SK-N-SH (cell line): ENCODE measurements at regions not wholly inside any gene's neighbourhood (a gene's known extent, or its start where the extent isn't known, plus 50 kb on each side); places are given as distances from the start of the nearest gene placed in this dataset.

Experiments used
- CTCF ChIA-PET: fragments of 300-600, 350-600 bp; formaldehyde crosslinking; extraction: SDS; loops from one replicate; lab custom pipeline; 2021; lab: Yijun Ruan, JAX
- POLR2A ChIA-PET: fragments of 350-600 bp; sonication (Branson Sonifier 250); formaldehyde crosslinking; extraction: SDS; loops from one replicate; lab custom pipeline; 2020; ENCODE audit warnings: antibody characterized with exemption, inconsistent platforms; lab: Yijun Ruan, JAX
- DNase-seq: peaks from one replicate; pipeline ENCODE4 v3.0.0; 2012
- H2AFZ ChIP-seq: fragments of 200-600 bp; sonication (generic); 2 replicates; pipeline ENCODE4 v1.8.1; 2016; ENCODE audit warnings: antibody characterized with exemption, mild to moderate bottlenecking, low read depth
- H3F3A ChIP-seq: fragments of 200-600 bp; sonication (generic); replicated peaks from 2 replicates; pipeline ENCODE3; 2016; ENCODE audit warnings: antibody characterized with exemption, mild to moderate bottlenecking; ENCODE audit not compliant: insufficient read depth
- H3K27ac ChIP-seq, 2 experiments: fragments of 200-500 bp in 1 of 2; fragments of 200-600 bp in 1 of 2; sonication (Bioruptor generic) in 1 of 2; sonication (generic), shearing (Covaris generic) in 1 of 2; 2 replicates each; pipeline versions ENCODE4 v1.5.1 to v1.6.1; 2014 to 2016; ENCODE audit warnings: low read depth in 2 of 2, inconsistent platforms in 1 of 2, low read length in 1 of 2, mild to moderate bottlenecking in 1 of 2, mixed read lengths in 1 of 2
- H3K27me3 ChIP-seq: fragments of 200-600 bp; sonication (generic), shearing (Covaris generic); 2 replicates; pipeline ENCODE4 v1.6.1; 2016; ENCODE audit warnings: mixed run types; ENCODE audit not compliant: insufficient read depth
- H3K36me3 ChIP-seq, 2 experiments: fragments of 200-500 bp in 1 of 2; fragments of 200-600 bp in 1 of 2; sonication (Bioruptor generic) in 1 of 2; sonication (generic) in 1 of 2; replicated peaks in 1 of 2; 2 replicates each; pipeline versions ENCODE3 to v1.5.1; 2014 to 2016; ENCODE audit warnings: low read length in 1 of 2, mild to moderate bottlenecking in 1 of 2; ENCODE audit not compliant: insufficient read depth in 2 of 2, control insufficient read depth in 1 of 2
- H3K4me1 ChIP-seq, 2 experiments: fragments of 200-500 bp in 1 of 2; fragments of 200-600 bp in 1 of 2; sonication (Bioruptor generic) in 1 of 2; sonication (generic), shearing (Covaris generic) in 1 of 2; 2 replicates each; pipeline versions ENCODE4 v1.5.1 to v1.6.1; 2014 to 2016; ENCODE audit warnings: low read depth in 1 of 2, low read length in 1 of 2, mixed run types in 1 of 2; ENCODE audit not compliant: insufficient read depth in 2 of 2, control insufficient read depth in 1 of 2
- H3K4me2 ChIP-seq: fragments of 200-600 bp; sonication (generic), shearing (Covaris generic); 2 replicates; pipeline ENCODE4 v1.6.1; 2017; ENCODE audit warnings: mixed run types
- H3K4me3 ChIP-seq, 2 experiments: fragments of 200-500 bp in 1 of 2; fragments of 200-600 bp in 1 of 2; sonication (Bioruptor generic) in 1 of 2; sonication (generic), shearing (Covaris generic) in 1 of 2; 2 replicates each; pipeline versions ENCODE4 v1.5.1 to v1.8.1; 2014 to 2016; ENCODE audit warnings: low read depth in 2 of 2, inconsistent platforms in 1 of 2, low read length in 1 of 2, mild to moderate bottlenecking in 1 of 2, mixed read lengths in 1 of 2, moderate library complexity in 1 of 2
- H3K79me2 ChIP-seq: fragments of 200-600 bp; sonication (generic); 2 replicates; pipeline ENCODE4 v1.8.1; 2017; ENCODE audit warnings: mild to moderate bottlenecking; ENCODE audit not compliant: insufficient read depth
- H3K9ac ChIP-seq: fragments of 200-600 bp; sonication (generic); 2 replicates; pipeline ENCODE4 v1.6.1; 2017; ENCODE audit warnings: mixed run types
- H3K9me2 ChIP-seq: fragments of 200-600 bp; sonication (generic); 2 replicates; pipeline ENCODE4 v1.6.1; 2017; ENCODE audit warnings: mixed run types
- H3K9me3 ChIP-seq: fragments of 200-600 bp; sonication (generic); 2 replicates; pipeline ENCODE4 v1.6.1; 2017; ENCODE audit warnings: mixed run types, mild to moderate bottlenecking, moderate library complexity
- H4K20me1 ChIP-seq: fragments of 200-600 bp; sonication (generic); 2 replicates; pipeline ENCODE4 v1.6.1; 2017; ENCODE audit warnings: mild to moderate bottlenecking, mixed run types; ENCODE audit not compliant: insufficient read depth
- CHD2 ChIP-seq: fragments of 150-350 bp; IDR thresholded peaks from 2 replicates; pipeline ENCODE4 v1.6.1; 2018; ENCODE audit warnings: low read length; ENCODE audit not compliant: partially characterized antibody
- CTCF ChIP-seq: fragments of 200-600 bp; sonication (generic); IDR thresholded peaks from 2 replicates; pipeline ENCODE4 v1.6.1; 2017; ENCODE audit warnings: antibody characterized with exemption, mild to moderate bottlenecking, moderate library complexity
- ELF1 ChIP-seq: IDR thresholded peaks from 2 replicates; pipeline ENCODE4 v1.4.0; 2012
- FOSL2 ChIP-seq: IDR thresholded peaks from 2 replicates; pipeline ENCODE4 v1.4.0; 2012; ENCODE audit warnings: low read depth, mild to moderate bottlenecking, moderate library complexity, borderline replicate concordance
- FOXJ3 ChIP-seq: sonication (generic); formaldehyde crosslinking; IDR thresholded peaks from 2 replicates; pipeline ENCODE4 v1.5.1; 2020; ENCODE audit warnings: mild to moderate bottlenecking, missing genetic modification reagents
- JUND ChIP-seq: IDR thresholded peaks from 2 replicates; pipeline ENCODE4 v1.4.0; 2012
- MXI1 ChIP-seq: IDR thresholded peaks from 2 replicates; pipeline ENCODE4 v1.6.1; 2012; ENCODE audit warnings: mild to moderate bottlenecking, low read depth, low read length, improper control_type of control experiment
- PBX3 ChIP-seq: IDR thresholded peaks from 2 replicates; pipeline ENCODE4; 2012
- POLR2AphosphoS5 ChIP-seq: IDR thresholded peaks from 2 replicates; pipeline ENCODE4 v1.6.1; 2012; ENCODE audit warnings: low read depth, low read length
- RAD21 ChIP-seq: IDR thresholded peaks from 2 replicates; pipeline ENCODE4 v1.6.1; 2012; ENCODE audit warnings: mild to moderate bottlenecking, low read length
- RCOR1 ChIP-seq: fragments of 150-350 bp; IDR thresholded peaks from 2 replicates; pipeline ENCODE4 v1.6.1; 2017; ENCODE audit warnings: antibody characterized with exemption, low read length
- RXRA ChIP-seq: IDR thresholded peaks from 2 replicates; pipeline ENCODE4 v1.4.0; 2012; ENCODE audit warnings: low read depth, mild to moderate bottlenecking, borderline replicate concordance
- SIN3A ChIP-seq: IDR thresholded peaks from 2 replicates; pipeline ENCODE4 v1.6.1; 2012; ENCODE audit warnings: low read depth, mild to moderate bottlenecking, low read length, moderate library complexity, borderline replicate concordance
- TAF1 ChIP-seq: IDR thresholded peaks from 2 replicates; pipeline ENCODE4 v1.6.1; 2012; ENCODE audit warnings: low read depth, mild to moderate bottlenecking, low read length, moderate library complexity, borderline replicate concordance
- WGBS: methylation state at CpG from one replicate; pipeline ENCODE4 v1.1.6; 2017; ENCODE audit warnings: low lambda C conversion rate; 5-methylcytosine and 5-hydroxymethylcytosine counted together
- TF ChIP-seq, protein P1 (sequence below): IDR thresholded peaks from 2 replicates; pipeline ENCODE4 v1.6.1; 2012; ENCODE audit warnings: mild to moderate bottlenecking, low read depth, low read length, moderate library complexity
- TF ChIP-seq, protein P2 (sequence below): fragments of 150-350 bp; IDR thresholded peaks from 2 replicates; pipeline ENCODE4 v1.6.1; 2017; ENCODE audit warnings: antibody characterized with exemption, low read length, low read depth, borderline replicate concordance
- TF ChIP-seq, protein P3 (sequence below): IDR thresholded peaks from 2 replicates; pipeline ENCODE4 v1.4.0; 2012; ENCODE audit warnings: low read depth

GRCh38 chr5:168128111-168128510 lies 163.3 kb upstream of the WWC1 start:
- peaks cover 0 to 3% of the 10 kb centered on the region in 2 experiments; a peak in 1 of 4 replicates for H3K4me1 ChIP-seq
- H3K9me2 ChIP-seq: no peaks in the 10 kb centered on the region
- WGBS: 58% methylated on average over 7 of the region's 7 CpGs
- H3K4me3 ChIP-seq: no peak overlapping the region
- TF ChIP-seq POLR2AphosphoS5 (no peak), CTCF (no peak), PBX3 (no peak), RCOR1 (no peak), MXI1 (no peak), FOSL2 (no peak), ELF1 (no peak), CHD2 (no peak), TAF1 (no peak), SIN3A (no peak), JUND (no peak), RXRA (no peak), FOXJ3 (CRISPR knock-in tag) (no peak), RAD21 (no peak)
- TF ChIP-seq, protein P1, sequence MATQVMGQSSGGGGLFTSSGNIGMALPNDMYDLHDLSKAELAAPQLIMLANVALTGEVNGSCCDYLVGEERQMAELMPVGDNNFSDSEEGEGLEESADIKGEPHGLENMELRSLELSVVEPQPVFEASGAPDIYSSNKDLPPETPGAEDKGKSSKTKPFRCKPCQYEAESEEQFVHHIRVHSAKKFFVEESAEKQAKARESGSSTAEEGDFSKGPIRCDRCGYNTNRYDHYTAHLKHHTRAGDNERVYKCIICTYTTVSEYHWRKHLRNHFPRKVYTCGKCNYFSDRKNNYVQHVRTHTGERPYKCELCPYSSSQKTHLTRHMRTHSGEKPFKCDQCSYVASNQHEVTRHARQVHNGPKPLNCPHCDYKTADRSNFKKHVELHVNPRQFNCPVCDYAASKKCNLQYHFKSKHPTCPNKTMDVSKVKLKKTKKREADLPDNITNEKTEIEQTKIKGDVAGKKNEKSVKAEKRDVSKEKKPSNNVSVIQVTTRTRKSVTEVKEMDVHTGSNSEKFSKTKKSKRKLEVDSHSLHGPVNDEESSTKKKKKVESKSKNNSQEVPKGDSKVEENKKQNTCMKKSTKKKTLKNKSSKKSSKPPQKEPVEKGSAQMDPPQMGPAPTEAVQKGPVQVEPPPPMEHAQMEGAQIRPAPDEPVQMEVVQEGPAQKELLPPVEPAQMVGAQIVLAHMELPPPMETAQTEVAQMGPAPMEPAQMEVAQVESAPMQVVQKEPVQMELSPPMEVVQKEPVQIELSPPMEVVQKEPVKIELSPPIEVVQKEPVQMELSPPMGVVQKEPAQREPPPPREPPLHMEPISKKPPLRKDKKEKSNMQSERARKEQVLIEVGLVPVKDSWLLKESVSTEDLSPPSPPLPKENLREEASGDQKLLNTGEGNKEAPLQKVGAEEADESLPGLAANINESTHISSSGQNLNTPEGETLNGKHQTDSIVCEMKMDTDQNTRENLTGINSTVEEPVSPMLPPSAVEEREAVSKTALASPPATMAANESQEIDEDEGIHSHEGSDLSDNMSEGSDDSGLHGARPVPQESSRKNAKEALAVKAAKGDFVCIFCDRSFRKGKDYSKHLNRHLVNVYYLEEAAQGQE: no peak
- TF ChIP-seq, protein P2, sequence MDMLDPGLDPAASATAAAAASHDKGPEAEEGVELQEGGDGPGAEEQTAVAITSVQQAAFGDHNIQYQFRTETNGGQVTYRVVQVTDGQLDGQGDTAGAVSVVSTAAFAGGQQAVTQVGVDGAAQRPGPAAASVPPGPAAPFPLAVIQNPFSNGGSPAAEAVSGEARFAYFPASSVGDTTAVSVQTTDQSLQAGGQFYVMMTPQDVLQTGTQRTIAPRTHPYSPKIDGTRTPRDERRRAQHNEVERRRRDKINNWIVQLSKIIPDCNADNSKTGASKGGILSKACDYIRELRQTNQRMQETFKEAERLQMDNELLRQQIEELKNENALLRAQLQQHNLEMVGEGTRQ: no peak
- TF ChIP-seq, protein P3, sequence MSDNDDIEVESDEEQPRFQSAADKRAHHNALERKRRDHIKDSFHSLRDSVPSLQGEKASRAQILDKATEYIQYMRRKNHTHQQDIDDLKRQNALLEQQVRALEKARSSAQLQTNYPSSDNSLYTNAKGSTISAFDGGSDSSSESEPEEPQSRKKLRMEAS: no peak
- TF ChIP-seq, all 33 proteins: peak for 0
- Histone ChIP-seq H3F3A (no peaks in the 10 kb centered on the region), H3K9ac (no peak overlapping the region), H3K36me3 (no peaks in the 10 kb centered on the region), H3K9me3 (no peaks in the 10 kb centered on the region), H3K79me2 (no peaks in the 10 kb centered on the region), H4K20me1 (no peaks in the 10 kb centered on the region), H3K27ac (no peak overlapping the region), H3K4me2 (no peak overlapping the region), H3K27me3 (no peaks in the 10 kb centered on the region), H2AFZ (no peak overlapping the region)
- POLR2A ChIA-PET: no interaction called here
- no peak for DNase-seq
- CTCF ChIA-PET: interaction anchor here (1.3 kb wide), 1 partner anchor 89 kb away, joined by 4 read pairs; no protein-coding TSS in a partner anchor
